CD4-positive, alpha-beta T cell treated with Interleukin-2 at 100 ng/mL for 4 hours (primary cell): ENCODE measurements at regions not wholly inside any gene's neighbourhood (a gene's known extent, or its start where the extent isn't known, plus 50 kb on each side); places are given as distances from the start of the nearest gene placed in this dataset.

Experiments
- DNase-seq: peaks from one replicate; pipeline ENCODE4 v3.0.0-alpha.2; 2020; ENCODE audit warnings: low spot score

- no peak for DNase-seq
Measured at GRCh38 chr9:134214386-134214765, 50.0 kb upstream of the RNU6ATAC start.

DNA sequence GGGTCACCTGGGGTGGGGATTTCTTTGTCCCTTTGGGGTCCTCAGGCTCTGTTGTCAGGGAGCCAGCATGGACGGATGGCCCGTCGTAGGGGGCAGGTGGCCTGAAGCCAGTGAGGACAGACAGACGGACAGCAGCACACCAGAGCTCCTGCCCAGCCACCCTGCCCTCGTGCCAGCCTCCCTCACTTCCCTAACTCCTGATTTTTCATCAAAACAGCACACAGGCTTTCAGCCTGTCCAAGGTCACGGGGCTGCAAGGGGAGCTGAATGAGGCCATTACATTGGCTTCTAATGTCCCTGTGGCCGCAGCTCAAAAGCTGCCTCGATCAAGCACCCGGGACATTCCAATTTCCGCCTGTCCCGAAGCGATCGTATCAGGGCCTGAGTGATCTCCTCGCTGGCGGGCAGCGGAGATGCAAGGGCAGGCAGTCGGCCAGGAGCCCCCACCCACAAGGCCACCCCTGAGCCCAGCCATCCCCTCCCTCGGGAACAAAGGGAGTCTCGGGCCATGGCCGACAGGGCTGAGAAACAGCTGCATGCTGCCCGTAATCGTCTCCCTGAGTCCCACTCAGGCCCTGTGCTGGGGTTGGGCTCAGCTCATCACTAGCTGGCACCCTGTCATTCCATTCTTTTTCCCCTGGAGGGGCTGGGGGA, 50.5 kb upstream of the RNU6ATAC start:
- DNase-seq: no peak

DNA sequence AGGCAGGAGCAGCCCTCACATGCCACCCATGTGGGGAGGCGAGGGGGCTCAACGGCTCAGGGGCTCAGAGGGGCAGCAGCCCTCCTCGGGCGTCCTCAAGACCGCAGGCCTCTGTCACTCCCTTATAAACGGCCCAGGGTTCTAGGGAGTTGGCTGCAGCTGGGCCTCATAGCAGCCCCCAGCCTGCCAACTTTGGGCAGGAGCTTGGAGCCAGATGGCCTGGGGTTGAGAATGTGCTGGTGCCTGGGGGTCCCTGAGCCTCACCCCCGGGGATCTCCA, 51.0 kb upstream of the RNU6ATAC start:
- no peak for DNase-seq

GRCh38 chr9:134215699-134216448, 51.5 kb upstream of the RNU6ATAC start:
- DNase-seq: no peak

DNA sequence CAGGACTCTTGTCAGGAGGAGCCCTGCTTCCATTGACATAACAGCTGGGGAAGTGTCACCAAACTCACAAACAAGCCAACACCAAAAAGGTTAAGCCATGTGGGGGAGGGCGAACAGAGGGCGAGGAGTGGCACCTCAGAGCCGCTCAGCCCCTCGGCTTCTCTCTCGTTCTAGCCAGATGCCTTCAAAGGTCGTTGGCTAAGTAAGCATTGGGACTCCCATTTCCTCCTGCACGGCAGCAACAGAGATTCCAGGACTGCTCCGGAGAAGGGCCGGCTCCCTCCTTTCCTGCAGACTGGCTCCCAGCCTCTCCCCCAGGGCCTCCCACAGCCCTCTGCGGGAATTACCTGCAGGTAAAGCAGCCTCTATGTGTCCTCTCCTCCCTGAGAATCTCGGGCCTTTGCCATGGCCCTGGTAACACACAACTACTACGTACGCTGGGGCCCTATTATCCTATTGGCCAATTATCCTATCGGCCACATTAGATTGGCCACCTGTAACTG, 52.1 kb upstream of the RNU6ATAC start:
- no peak for DNase-seq

- DNase-seq: no peak
Measured at GRCh38 chr9:134216961-134217360, 52.6 kb upstream of the RNU6ATAC start.

DNA sequence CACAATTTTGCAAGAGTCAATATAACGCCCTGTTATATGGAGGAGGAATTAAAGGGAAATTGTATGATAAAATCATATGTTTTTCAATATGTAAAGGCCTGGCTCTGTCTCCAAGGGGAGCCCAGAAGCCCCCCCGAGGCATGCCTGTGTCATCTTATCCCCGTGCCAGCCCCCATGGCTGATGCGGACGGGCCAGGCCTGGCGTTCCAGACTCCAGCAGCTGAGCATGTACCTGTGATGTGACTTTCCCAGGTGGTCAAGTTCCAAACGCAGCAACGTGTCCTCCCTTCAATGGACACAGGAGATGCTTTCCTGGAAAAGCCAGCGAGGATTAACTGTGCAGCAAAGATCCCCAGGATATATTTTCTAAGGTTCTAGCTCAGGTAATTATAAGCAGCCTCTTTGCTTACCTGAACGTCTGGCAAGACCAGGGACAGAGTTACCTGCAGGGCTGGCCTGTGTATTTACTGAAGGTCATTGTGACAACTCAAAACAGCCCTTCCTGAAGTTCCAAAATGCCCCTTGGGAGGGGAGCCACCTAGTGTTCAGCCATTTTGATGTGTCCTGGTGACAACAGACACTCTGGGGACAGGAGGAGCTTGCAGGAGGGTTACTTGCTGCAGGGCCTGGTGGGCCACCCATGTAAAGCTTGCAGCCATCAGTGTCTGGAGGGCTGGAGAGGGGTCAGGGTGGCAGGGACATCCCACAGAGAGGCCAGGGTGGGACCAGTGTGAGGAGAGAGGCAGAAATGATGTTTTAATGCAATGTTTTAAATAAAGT, 53.3 kb upstream of the RNU6ATAC start:
- peak; percentile 3 for DNase-seq

DNA sequence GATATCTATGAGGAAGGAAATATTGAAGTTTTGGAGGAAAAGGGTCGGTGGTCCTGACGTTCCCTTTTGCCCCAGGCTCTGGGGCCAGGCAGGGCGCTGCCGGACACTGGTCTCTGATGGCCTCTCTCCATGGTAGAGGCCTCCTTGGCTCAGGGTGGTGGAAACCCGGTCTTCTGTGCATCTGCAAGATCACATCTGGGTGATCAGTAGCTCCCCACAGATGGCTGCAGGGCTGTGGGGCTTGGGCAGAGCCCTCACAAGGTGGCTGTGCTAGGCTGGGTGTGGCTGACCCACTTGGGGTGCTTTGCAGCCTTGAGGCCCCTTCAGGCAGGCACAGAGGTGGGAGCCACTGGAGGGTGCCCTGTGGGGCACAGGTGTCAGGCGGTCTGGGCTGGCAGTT, 53.9 kb upstream of the RNU6ATAC start:
- no peak for DNase-seq

DNA sequence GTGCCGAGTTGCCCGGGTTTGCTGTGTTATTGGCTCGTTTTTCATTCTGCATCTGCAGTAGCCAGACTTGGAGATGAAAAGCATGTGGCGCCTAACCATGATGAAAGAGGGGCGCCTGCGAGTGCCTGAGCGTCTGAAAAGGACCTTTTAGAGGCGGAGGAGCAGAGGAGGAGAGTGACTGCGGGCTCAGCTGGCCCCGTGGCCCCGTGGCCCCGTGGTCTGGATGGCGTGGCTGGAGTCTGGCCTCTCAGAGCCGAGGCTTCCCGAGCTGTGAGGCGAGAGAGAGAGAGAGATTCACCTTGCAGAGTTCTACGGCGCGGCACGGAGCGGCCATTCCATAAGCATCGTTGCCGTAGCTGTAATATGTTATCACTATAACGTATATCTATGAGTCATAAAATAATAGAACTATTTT, 55.3 kb upstream of the RNU6ATAC start:
- no peak for DNase-seq

GRCh38 chr9:134220311-134220710, 55.9 kb upstream of the RNU6ATAC start:
- no peak for DNase-seq

DNA sequence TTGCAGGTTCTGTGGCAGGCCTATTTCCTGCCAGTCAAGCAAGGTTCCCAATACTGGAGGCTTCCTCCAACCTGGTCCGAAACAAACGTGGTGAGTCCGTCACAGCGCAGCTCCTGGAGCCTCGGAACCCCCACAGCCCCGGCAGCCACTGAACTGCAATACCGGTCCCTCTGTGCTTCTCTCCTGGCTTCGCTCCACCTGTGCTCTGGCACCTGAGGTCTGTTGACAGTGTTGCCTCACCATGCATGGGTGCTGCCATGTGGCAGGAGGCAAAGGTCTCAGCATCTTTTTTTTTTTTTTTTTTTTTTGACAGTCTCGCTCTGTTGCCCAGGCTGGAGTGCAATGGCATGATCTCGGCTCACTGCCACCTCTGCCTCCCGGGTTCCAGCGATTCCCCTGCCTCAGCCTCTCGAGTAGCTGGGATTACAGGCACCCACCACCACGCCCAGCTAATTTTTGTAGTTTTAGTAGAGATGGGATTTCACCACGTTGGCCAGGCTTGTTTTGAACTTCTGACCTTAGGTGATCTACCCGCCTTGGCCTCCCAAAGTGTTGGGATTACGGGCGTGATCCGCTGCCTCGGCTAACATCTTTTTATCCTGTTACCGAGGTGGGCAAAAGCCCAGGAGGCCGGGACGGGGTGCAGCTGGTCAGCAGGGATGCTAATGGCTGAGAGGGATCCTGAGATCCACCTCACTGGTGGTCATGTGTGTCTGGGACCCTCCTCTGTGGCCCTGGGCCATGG, 57.1 kb upstream of the RNU6ATAC start:
- DNase-seq: no peak

DNA sequence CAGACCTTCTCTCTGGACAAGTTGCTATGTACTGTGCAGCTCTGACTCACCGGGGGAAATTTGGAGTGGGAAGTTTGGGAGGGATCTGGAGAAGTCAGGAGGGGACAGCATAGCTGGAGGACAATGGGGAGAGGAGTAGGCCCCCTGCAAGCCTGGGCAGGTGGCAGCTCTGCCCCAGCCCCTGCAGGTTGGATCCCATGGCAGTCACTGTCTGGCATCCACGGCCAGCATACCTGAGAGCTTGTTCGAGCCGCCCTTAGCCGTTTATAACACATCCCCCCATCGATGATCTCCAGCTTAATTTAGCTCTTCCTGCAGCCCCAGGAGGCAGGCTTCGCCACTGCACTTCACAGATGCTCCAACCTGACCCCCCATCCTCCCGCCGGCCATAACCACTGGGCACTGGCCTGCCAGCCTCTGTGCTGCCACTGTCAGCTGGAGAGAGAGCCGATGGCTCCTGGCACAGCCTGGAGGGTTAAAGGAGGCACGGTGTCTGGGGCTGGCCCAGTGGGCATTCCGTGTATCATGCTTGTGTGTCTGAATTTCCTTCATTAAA, 57.7 kb upstream of the RNU6ATAC start:
- no peak for DNase-seq

DNA sequence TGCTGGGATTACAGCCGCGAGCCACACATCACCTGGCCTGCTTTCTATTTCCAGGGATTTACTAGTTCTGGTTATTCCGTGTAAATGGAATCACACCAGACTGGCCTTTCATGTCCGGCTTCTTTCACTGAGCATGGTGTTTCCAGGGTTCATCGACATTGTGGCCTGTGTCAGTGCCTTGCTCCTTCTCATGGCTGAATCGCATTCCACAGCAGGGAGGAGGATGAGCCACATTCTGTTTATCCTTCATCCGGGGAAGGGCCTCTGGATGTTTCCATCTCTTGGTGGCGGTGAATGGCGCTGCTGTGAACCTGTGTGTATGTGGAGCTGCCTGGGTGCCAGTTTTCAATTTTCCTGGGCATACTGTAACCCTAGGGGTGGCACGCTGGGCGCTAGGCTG, 58.7 kb upstream of the RNU6ATAC start:
- DNase-seq: no peak

- DNase-seq: no peak
Measured at GRCh38 chr9:134223591-134224122, 59.3 kb upstream of the RNU6ATAC start.

DNA sequence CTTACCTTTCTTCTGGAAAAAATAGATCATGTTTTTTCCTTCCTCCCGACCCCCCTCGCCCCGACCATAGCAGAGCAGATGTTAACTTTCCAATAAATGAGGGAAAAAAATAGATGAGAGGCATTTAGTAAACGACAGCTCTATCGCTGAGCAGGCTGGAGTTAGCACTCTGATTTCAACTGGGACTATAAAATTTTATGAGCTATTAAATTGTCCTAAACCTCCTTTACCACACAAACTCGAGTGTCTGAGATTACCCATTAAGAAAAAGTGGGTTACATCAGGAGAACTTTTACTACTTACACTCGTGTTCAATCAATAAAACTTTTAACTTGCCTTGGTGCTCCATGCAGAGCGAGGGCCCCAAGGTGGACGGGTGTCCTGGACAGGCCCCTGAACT, 59.8 kb upstream of the RNU6ATAC start:
- no peak for DNase-seq

- DNase-seq: no peak
Measured at GRCh38 chr9:134224567-134225093, 60.3 kb upstream of the RNU6ATAC start.

DNA sequence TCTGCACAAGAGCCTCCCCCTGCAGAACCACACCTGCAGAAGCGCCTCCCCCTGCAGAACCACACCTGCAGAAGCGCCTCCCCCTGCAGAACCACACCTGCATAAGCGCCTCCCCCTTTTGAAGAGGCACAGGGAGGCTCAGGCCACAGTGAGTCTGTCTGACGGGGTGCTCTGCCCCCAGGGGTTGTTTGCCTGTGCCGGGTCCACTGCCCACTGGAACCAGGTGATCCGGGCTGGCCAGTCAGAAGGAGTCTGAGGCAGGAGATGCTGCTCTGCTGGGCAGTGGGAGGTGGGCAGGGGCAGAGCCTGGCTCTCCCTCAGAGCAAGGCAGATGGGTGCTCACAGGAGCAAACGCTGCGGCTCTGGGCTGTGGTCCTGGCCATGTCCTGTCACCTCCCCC, 60.8 kb upstream of the RNU6ATAC start:
- no peak for DNase-seq

- DNase-seq: no peak
Measured at GRCh38 chr9:134225816-134226215, 61.5 kb upstream of the RNU6ATAC start.

GRCh38 chr9:134226221-134226930, 62.0 kb upstream of the RNU6ATAC start:
- DNase-seq: no peak

DNA sequence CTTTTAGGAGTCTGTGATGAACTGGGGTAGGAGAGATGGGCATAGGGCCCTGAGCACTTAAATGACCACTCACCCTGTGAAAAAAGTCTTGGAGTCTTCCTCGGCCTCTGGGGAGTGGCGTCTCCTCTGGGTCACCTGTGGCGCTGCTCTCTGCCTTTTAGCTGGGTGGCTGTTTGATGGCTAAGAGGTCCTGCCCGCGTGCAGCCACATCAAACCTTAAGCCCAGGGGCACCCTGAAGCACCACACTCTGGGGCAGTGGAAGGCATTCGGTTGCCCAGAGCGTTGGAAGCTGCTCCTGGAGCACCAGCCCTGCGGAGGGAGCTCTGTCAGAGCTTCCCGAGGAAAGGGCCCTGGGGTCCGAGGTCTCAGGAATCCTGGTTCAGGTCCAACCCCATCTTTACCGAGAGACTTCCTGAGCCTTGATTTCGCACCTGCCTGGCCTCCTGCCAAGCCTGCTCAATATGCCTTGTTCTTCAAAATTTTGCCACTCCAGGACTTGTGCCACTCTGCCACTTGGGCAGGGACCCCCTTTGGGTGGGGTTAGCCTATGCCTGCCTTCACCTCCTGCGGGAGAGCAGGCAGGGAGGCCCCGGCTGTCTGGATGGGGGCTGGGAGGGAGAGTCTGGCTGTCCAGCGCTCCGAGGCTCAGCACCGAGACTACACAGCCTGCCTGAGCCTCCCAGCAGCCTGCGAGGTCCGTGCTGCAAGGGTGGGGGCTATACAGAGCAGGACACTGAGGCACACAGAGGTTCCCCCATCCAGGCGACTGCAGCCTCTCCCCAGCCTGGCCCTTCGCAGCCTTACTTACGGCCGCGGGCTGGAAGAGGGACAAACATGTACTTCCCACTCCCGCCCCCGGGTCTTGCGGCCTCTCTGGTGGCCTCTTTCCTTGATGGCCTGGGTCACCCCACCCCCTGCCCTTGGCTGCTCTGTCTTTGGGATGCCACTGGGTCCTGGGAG, 63.4 kb upstream of the RNU6ATAC start:
- no peak for DNase-seq
